Esophagus muscularis mucosa (tissue), 4 donors: ENCODE measurements at regions not wholly inside any gene's neighbourhood (a gene's known extent, or its start where the extent isn't known, plus 50 kb on each side); places are given as distances from the start of the nearest gene placed in this dataset.

Experiments
- DNase-seq: peaks from one replicate; pipeline ENCODE4 v3.0.0-alpha.2; 2017; ENCODE audit errors: extremely low spot score
- H3K27ac ChIP-seq, 4 donors: fragments of 200-600 bp; sonication (generic); replicated peaks in 1 of 4; 1 replicate in 3 of 4; 2 replicates in 1 of 4; pipeline ENCODE4 v1.5.1; 2016 to 2019; ENCODE audit warnings: mild to moderate bottlenecking in 1 of 4
- H3K27me3 ChIP-seq, 4 donors: fragments of 200-600 bp; sonication (generic); one replicate each; pipeline versions ENCODE4 v1.5.1 to v1.6.0; 2016 to 2019
- H3K36me3 ChIP-seq, 4 donors: fragments of 200-600 bp; sonication (generic); one replicate each; pipeline ENCODE4 v1.5.1; 2016 to 2019
- H3K4me1 ChIP-seq, 4 donors: fragments of 200-600 bp; sonication (generic); one replicate each; pipeline ENCODE4 v1.5.1; 2016 to 2019
- H3K4me3 ChIP-seq, 4 donors: fragments of 200-600 bp; sonication (generic); 1 replicate in 2 of 4; 2 replicates in 2 of 4; pipeline ENCODE4 v1.5.1; 2016 to 2019; ENCODE audit warnings: mild to moderate bottlenecking in 4 of 4, moderate library complexity in 1 of 4
- H3K9me3 ChIP-seq, 4 donors: fragments of 200-600 bp; sonication (generic); 1 replicate in 3 of 4; 2 replicates in 1 of 4; pipeline ENCODE4 v1.5.1; 2016 to 2019
- CTCF ChIP-seq, 3 experiments: fragments of 200-600 bp in 2 of 3; fragments of 450-650 bp in 1 of 3; sonication (generic) in 2 of 3; IDR thresholded peaks; one replicate each; pipeline ENCODE4 v1.5.1; 2017 to 2019; ENCODE audit warnings: antibody characterized with exemption in 3 of 3, mild to moderate bottlenecking in 2 of 3, moderate library complexity in 1 of 3
- EP300 ChIP-seq: sonication (generic); formaldehyde crosslinking; IDR thresholded peaks from one replicate; pipeline ENCODE4 v1.6.1; 2017; ENCODE audit warnings: antibody characterized with exemption
- POLR2A ChIP-seq: fragments of 450-650 bp; IDR thresholded peaks from one replicate; pipeline ENCODE4 v1.6.1; 2017; ENCODE audit warnings: antibody characterized with exemption, moderate library complexity, mild to moderate bottlenecking, low read depth
- POLR2AphosphoS5 ChIP-seq, 2 donors: sonication (generic); formaldehyde crosslinking; IDR thresholded peaks; one replicate each; pipeline ENCODE4 v1.6.1; 2017; ENCODE audit warnings: antibody characterized with exemption in 2 of 2
- WGBS: methylation state at CpG from one replicate; pipeline ENCODE4 v1.1.5; 2018; 5-methylcytosine and 5-hydroxymethylcytosine counted together
- intact Hi-C: fragments of 100-400 bp; cut with DNase I; formaldehyde crosslinking; loops from one replicate; pipeline ENCODE4 v1.15.1; 2023

GRCh38 chr12:24719293-24719721 is 229.6 kb downstream of the BCAT1 start:
- H3K36me3 ChIP-seq: no peaks in the 10 kb centered on the region
- no peak overlapping the region for H3K4me3 ChIP-seq
- DNase-seq: no peak
- H3K27ac ChIP-seq: no peak overlapping the region
- no peaks in the 10 kb centered on the region for H3K4me1 ChIP-seq
- TF ChIP-seq EP300 (no peak), CTCF (IDR thresholded peaks at IDR 0.05) (no peak), POLR2A (no peak), POLR2AphosphoS5 (IDR thresholded peaks at IDR 0.05) (no peak)
- H3K9me3 ChIP-seq: no peaks in the 10 kb centered on the region
- WGBS: 77% methylated on average over 1 of the region's 1 CpG
- no peaks in the 10 kb centered on the region for H3K27me3 ChIP-seq
- intact Hi-C loops: no loop called here

- H3K36me3 ChIP-seq: no peaks in the 10 kb centered on the region
- no peak overlapping the region for H3K4me3 ChIP-seq
- TF ChIP-seq POLR2AphosphoS5 (IDR thresholded peaks at IDR 0.05) (no peak), POLR2A (no peak), CTCF (IDR thresholded peaks at IDR 0.05) (no peak), EP300 (no peak)
- no peaks in the 10 kb centered on the region for H3K4me1 ChIP-seq
- DNase-seq: no peak
- H3K9me3 ChIP-seq: no peaks in the 10 kb centered on the region
- H3K27ac ChIP-seq: no peak overlapping the region
- intact Hi-C loops: no loop called here
- no peaks in the 10 kb centered on the region for H3K27me3 ChIP-seq
- 13% methylated on average over 1 of the region's 1 CpG for WGBS
Observed at GRCh38 chr12:24718617-24719016, 230.3 kb downstream of the BCAT1 start.

GRCh38 chr12:24714237-24714636 is 234.7 kb downstream of the BCAT1 start:
- no peaks in the 10 kb centered on the region for H3K9me3 ChIP-seq

GRCh38 chr12:24711056-24712008 is 237.6 kb downstream of the BCAT1 start:
- Histone ChIP-seq H3K27ac (no peak overlapping the region), H3K27me3 (no peaks in the 10 kb centered on the region), H3K9me3 (no peaks in the 10 kb centered on the region), H3K36me3 (no peaks in the 10 kb centered on the region), H3K4me3 (no peak overlapping the region), H3K4me1 (no peaks in the 10 kb centered on the region)
- no peak for DNase-seq
- no peak for TF ChIP-seq POLR2A
- TF ChIP-seq CTCF (IDR thresholded peaks at IDR 0.05): no peak
- no peak for TF ChIP-seq POLR2AphosphoS5 (IDR thresholded peaks at IDR 0.05)
- TF ChIP-seq EP300: no peak
- intact Hi-C loops: loop anchor here (5.0 kb wide), 1 partner anchor 1159 kb away; no protein-coding TSS in a partner anchor
- WGBS: 89% methylated on average over 6 of the region's 6 CpGs

More at GRCh38 chr12:24714237-24714636, 234.7 kb downstream of the BCAT1 start:
- no peaks in the 10 kb centered on the region for H3K36me3 ChIP-seq
- no peak overlapping the region for H3K27ac ChIP-seq
- DNase-seq: no peak
- H3K4me3 ChIP-seq: no peak overlapping the region
- no peaks in the 10 kb centered on the region for H3K27me3 ChIP-seq
- WGBS: 94% methylated on average over 13 of the region's 13 CpGs
- TF ChIP-seq CTCF (IDR thresholded peaks at IDR 0.05) (no peak), EP300 (no peak), POLR2A (no peak), POLR2AphosphoS5 (IDR thresholded peaks at IDR 0.05) (no peak)
- intact Hi-C loops: loop anchor here (5.0 kb wide), 1 partner anchor 1162 kb away; no protein-coding TSS in a partner anchor
- H3K4me1 ChIP-seq: no peaks in the 10 kb centered on the region
